ENCODE measurements at regions not wholly inside any gene's neighbourhood (a gene's known extent, or its start where the extent isn't known, plus 50 kb on each side); places are given as distances from the start of the nearest gene placed in this dataset.

GRCh38 chr6:1107578-1107977, 204.3 kb upstream of the FOXQ1 start:
- no peaks in the 10 kb centered on the region for H3K9me3 ChIP-seq
- H3K27ac ChIP-seq: no peak overlapping the region
- DNase-seq: no peak
- 84 to 86% (median 84%) methylated on average over 4 of the region's 4 CpGs for WGBS, 3 donors
- H3K27me3 ChIP-seq: no peaks in the 10 kb centered on the region
- no peaks in the 10 kb centered on the region for H3K4me1 ChIP-seq (ENCODE audit: insufficient read depth)
- no peaks in the 10 kb centered on the region for H3K36me3 ChIP-seq
- TF ChIP-seq EP300 (IDR thresholded peaks at IDR 0.05) (no peak), CTCF (IDR thresholded peaks at IDR 0.05) (no peak), POLR2A (IDR thresholded peaks at IDR 0.05) (no peak)
- intact Hi-C loops (cut with DNase I): no loop called here
- H3K4me3 ChIP-seq: no peak overlapping the region

GRCh38 chr6:1105833-1106400, 206.0 kb upstream of the FOXQ1 start:
- H3K9me3 ChIP-seq: no peaks in the 10 kb centered on the region
- H3K4me3 ChIP-seq: no peak overlapping the region
- intact Hi-C loops (cut with DNase I): no loop called here
- H3K36me3 ChIP-seq: no peaks in the 10 kb centered on the region
- no peak for TF ChIP-seq EP300 (IDR thresholded peaks at IDR 0.05)
- no peak for TF ChIP-seq CTCF (IDR thresholded peaks at IDR 0.05)
- no peak for TF ChIP-seq POLR2A (IDR thresholded peaks at IDR 0.05)
- H3K27me3 ChIP-seq: no peaks in the 10 kb centered on the region
- DNase-seq: no peak
- H3K27ac ChIP-seq: no peak overlapping the region
- WGBS, 3 donors: 64 to 69% (median 65%) methylated on average over 7 of the region's 7 CpGs
- no peaks in the 10 kb centered on the region for H3K4me1 ChIP-seq (ENCODE audit: insufficient read depth)

GRCh38 chr6:1104988-1105670, 206.8 kb upstream of the FOXQ1 start:
- H3K4me1 ChIP-seq (ENCODE audit: insufficient read depth): no peaks in the 10 kb centered on the region
- H3K27me3 ChIP-seq: no peaks in the 10 kb centered on the region
- WGBS, 3 donors: 45 to 59% (median 46%) methylated on average over 8 of the region's 8 CpGs
- H3K27ac ChIP-seq: no peak overlapping the region
- no peaks in the 10 kb centered on the region for H3K36me3 ChIP-seq
- intact Hi-C loops (cut with DNase I): no loop called here
- TF ChIP-seq EP300 (IDR thresholded peaks at IDR 0.05) (no peak), CTCF (IDR thresholded peaks at IDR 0.05) (no peak), POLR2A (IDR thresholded peaks at IDR 0.05) (no peak)
- H3K4me3 ChIP-seq: no peak overlapping the region
- no peak for DNase-seq
- no peaks in the 10 kb centered on the region for H3K9me3 ChIP-seq

GRCh38 chr6:1103945-1104623, 207.8 kb upstream of the FOXQ1 start:
- WGBS, 3 donors: 22 to 42% (median 40%) methylated on average over 7 of the region's 7 CpGs
- intact Hi-C loops (cut with DNase I): no loop called here
- TF ChIP-seq EP300 (IDR thresholded peaks at IDR 0.05) (no peak), CTCF (IDR thresholded peaks at IDR 0.05) (no peak), POLR2A (IDR thresholded peaks at IDR 0.05) (no peak)
- Histone ChIP-seq H3K4me1 (ENCODE audit: insufficient read depth) (no peaks in the 10 kb centered on the region), H3K9me3 (no peaks in the 10 kb centered on the region), H3K27me3 (no peaks in the 10 kb centered on the region), H3K36me3 (no peaks in the 10 kb centered on the region), H3K4me3 (no peak overlapping the region), H3K27ac (no peak overlapping the region)
- no peak for DNase-seq

Data from ovary (tissue), 7 donors.